Activated CD8-positive, alpha-beta memory T cell treated with anti-CD3 and anti-CD28 coated beads, Interleukin-2, amount 10 ng/mL, durations not matched to agents 7 days and 5 days (primary cell): ENCODE measurements at regions not wholly inside any gene's neighbourhood (a gene's known extent, or its start where the extent isn't known, plus 50 kb on each side); places are given as distances from the start of the nearest gene placed in this dataset.

Experiments
- ATAC-seq: fragments of 150-1000 bp; cut with Tn5 transposase; one replicate; pipeline ENCODE4 v1.10.0; 2021; ENCODE audit warnings: moderate library complexity
- CTCF ChIA-PET: fragments of 350-600 bp; sonication (Branson Sonifier 250); formaldehyde crosslinking; loops from one replicate; lab custom pipeline; 2021; ENCODE audit warnings: antibody characterized with exemption; lab: Charles Lee
- DNase-seq: peaks from one replicate; pipeline ENCODE4 v3.0.0-alpha.2; 2020
- H3K27ac Mint-ChIP-seq: one replicate; pipeline ENCODE4 v1.8.0; 2021; ENCODE audit warnings: mild to moderate bottlenecking, mixed read lengths
- H3K27me3 Mint-ChIP-seq: one replicate; pipeline ENCODE4 v1.8.0; 2021; ENCODE audit warnings: mixed read lengths
- H3K36me3 Mint-ChIP-seq: one replicate; pipeline ENCODE4 v1.8.0; 2021; ENCODE audit warnings: mild to moderate bottlenecking, mixed read lengths
- H3K4me1 Mint-ChIP-seq: one replicate; pipeline ENCODE4 v1.8.0; 2021; ENCODE audit warnings: mixed read lengths
- H3K4me3 Mint-ChIP-seq: one replicate; pipeline ENCODE4 v1.8.0; 2021; ENCODE audit warnings: mild to moderate bottlenecking, moderate library complexity, mixed read lengths
- H3K9me3 Mint-ChIP-seq: one replicate; pipeline ENCODE4 v1.8.0; 2022; ENCODE audit warnings: low read depth, mixed read lengths

GRCh38 chr3:72229952-72230351 lies 445.0 kb upstream of the PROK2 start:
- CTCF ChIA-PET = no interaction called here
- DNase-seq (no peak), ATAC-seq (no peak)
- peaks cover 10% of the 10 kb centered on the region for H3K9me3 Mint-ChIP-seq
- H3K36me3 Mint-ChIP-seq = peaks cover 7% of the 10 kb centered on the region
- no peak overlapping the region for H3K4me3 Mint-ChIP-seq
- H3K27ac Mint-ChIP-seq = no peak overlapping the region
- peaks cover 14% of the 10 kb centered on the region for H3K27me3 Mint-ChIP-seq
- H3K4me1 Mint-ChIP-seq = no peaks in the 10 kb centered on the region

- no peaks in the 10 kb centered on the region for H3K4me1 Mint-ChIP-seq
- peaks cover 17% of the 10 kb centered on the region for H3K9me3 Mint-ChIP-seq
- H3K36me3 Mint-ChIP-seq = peaks cover 8% of the 10 kb centered on the region
- H3K27me3 Mint-ChIP-seq = peaks cover 14% of the 10 kb centered on the region
- H3K27ac Mint-ChIP-seq = no peak overlapping the region
- ATAC-seq (no peak), DNase-seq (no peak)
- CTCF ChIA-PET = no interaction called here
- no peak overlapping the region for H3K4me3 Mint-ChIP-seq
These were observed 442.6 kb upstream of the PROK2 start for GRCh38 chr3:72227486-72228070.

GRCh38 chr3:72224804-72225509 lies 440.0 kb upstream of the PROK2 start:
- H3K4me1 Mint-ChIP-seq = no peaks in the 10 kb centered on the region
- H3K27ac Mint-ChIP-seq = no peak overlapping the region
- no peak for ATAC-seq
- H3K9me3 Mint-ChIP-seq = peaks cover 17% of the 10 kb centered on the region
- peaks cover 8% of the 10 kb centered on the region for H3K36me3 Mint-ChIP-seq
- CTCF ChIA-PET = no interaction called here
- no peak overlapping the region for H3K4me3 Mint-ChIP-seq
- peaks cover 11% of the 10 kb centered on the region for H3K27me3 Mint-ChIP-seq
- DNase-seq = no peak

GRCh38 chr3:72223628-72224027 lies 438.7 kb upstream of the PROK2 start:
- H3K36me3 Mint-ChIP-seq = peaks cover 8% of the 10 kb centered on the region
- no peak for ATAC-seq
- H3K9me3 Mint-ChIP-seq = peaks cover 17% of the 10 kb centered on the region
- peaks cover 8% of the 10 kb centered on the region for H3K27me3 Mint-ChIP-seq
- DNase-seq = no peak
- H3K27ac Mint-ChIP-seq = no peak overlapping the region
- no peak overlapping the region for H3K4me3 Mint-ChIP-seq
- CTCF ChIA-PET = interaction anchor here (1.0 kb wide), 1 partner anchor 12 kb away, joined by 3 read pairs; no protein-coding TSS in a partner anchor
- H3K4me1 Mint-ChIP-seq = no peaks in the 10 kb centered on the region

DNA sequence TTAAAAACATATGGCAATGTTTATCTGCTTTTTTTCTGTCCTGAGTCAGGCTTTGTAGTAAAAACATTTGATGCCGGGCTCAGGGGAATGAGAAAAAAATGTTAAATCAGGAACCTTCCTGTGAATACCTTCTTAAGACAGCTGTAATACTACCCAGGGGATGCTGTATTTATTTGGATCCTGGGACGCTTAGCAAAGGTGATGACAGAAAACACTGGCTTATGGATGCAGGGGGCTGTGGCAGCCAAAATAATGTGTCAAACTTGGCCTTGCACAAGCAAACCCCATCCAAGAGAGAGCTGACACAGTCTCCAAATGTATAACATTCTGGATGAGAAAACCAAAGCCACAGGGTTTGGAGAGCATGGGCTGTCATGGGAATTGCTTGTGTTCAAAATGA lies 438.2 kb upstream of the PROK2 start:
- Mint-ChIP-seq H3K4me1 (no peaks in the 10 kb centered on the region), H3K27me3 (peaks cover 5% of the 10 kb centered on the region), H3K4me3 (no peak overlapping the region), H3K27ac (no peak overlapping the region), H3K36me3 (peaks cover 8% of the 10 kb centered on the region), H3K9me3 (peaks cover 17% of the 10 kb centered on the region)
- no peak for ATAC-seq
- no peak for DNase-seq
- CTCF ChIA-PET = no interaction called here

DNA sequence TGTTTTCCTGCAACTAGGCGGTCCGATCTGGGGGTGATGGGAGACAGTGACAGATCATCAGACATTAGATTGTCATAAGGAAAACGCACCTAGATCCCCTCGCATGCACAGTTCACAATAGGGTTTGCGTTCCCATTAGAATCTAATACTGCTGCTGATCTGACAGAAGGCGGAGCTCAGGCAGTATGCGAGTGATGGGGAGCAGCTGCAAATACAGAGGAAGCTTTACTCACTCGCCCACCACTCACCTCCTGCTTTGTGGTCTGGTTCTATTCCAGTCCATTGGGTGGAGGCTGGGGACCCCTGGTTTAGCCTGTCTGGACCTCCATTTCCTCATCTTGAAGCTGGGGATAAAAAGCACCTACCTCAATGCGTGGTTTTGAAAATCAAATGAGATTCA lies 437.5 kb upstream of the PROK2 start:
- H3K27ac Mint-ChIP-seq = no peak overlapping the region
- H3K36me3 Mint-ChIP-seq = peaks cover 8% of the 10 kb centered on the region
- no peaks in the 10 kb centered on the region for H3K4me1 Mint-ChIP-seq
- peaks cover 17% of the 10 kb centered on the region for H3K9me3 Mint-ChIP-seq
- ATAC-seq (no peak), DNase-seq (no peak)
- no peak overlapping the region for H3K4me3 Mint-ChIP-seq
- no peaks in the 10 kb centered on the region for H3K27me3 Mint-ChIP-seq
- CTCF ChIA-PET = no interaction called here

DNA sequence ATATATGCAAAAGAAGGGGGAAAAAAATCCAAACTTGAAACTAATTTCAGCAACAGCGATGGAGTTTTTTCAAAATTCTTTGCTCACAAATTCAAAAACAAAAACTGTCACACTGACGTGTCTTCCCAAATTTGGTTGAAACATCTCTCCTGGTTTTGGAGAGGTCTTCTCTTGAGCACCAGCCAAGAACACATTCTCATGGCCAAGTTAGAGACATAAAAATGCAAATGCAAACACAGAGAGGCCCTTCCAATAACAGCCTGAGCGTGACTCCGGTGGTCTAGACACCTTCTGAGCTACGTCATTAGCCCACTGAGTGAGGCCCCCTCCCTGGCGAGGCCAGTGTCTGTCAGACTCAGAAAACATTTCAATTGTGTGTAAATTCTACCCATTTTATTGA lies 436.0 kb upstream of the PROK2 start:
- no peak overlapping the region for H3K4me3 Mint-ChIP-seq
- H3K4me1 Mint-ChIP-seq = no peaks in the 10 kb centered on the region
- H3K27me3 Mint-ChIP-seq = no peaks in the 10 kb centered on the region
- ATAC-seq (no peak), DNase-seq (no peak)
- H3K36me3 Mint-ChIP-seq = peaks cover 10% of the 10 kb centered on the region
- CTCF ChIA-PET = no interaction called here
- no peak overlapping the region for H3K27ac Mint-ChIP-seq
- peaks cover 15% of the 10 kb centered on the region for H3K9me3 Mint-ChIP-seq

DNA sequence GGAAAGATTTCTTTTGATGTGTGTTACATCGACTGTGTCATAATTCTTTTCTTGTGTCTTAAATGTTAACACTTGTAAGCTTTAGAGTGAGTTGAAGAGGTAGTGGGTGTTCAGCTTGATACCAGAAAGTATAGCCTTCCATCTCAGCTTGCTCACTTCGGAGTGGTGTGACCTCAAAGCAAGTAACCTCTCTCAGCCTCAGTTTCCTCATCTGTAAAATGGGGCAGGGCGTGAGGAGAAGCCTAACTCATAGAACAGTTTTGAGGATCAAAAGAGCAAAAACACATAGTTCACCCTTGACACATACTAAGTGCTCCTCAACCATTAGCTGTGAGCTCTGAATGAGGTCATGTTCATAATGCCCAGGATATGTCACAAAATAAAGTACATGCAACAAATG lies 434.8 kb upstream of the PROK2 start:
- H3K4me3 Mint-ChIP-seq = no peak overlapping the region
- no peak for ATAC-seq
- no peak overlapping the region for H3K27ac Mint-ChIP-seq
- no peaks in the 10 kb centered on the region for H3K27me3 Mint-ChIP-seq
- peaks cover 3% of the 10 kb centered on the region for H3K36me3 Mint-ChIP-seq
- H3K9me3 Mint-ChIP-seq = peaks cover 4% of the 10 kb centered on the region
- CTCF ChIA-PET = no interaction called here
- no peak for DNase-seq
- no peaks in the 10 kb centered on the region for H3K4me1 Mint-ChIP-seq

GRCh38 chr3:72217570-72217969 lies 432.6 kb upstream of the PROK2 start:
- H3K4me1 Mint-ChIP-seq = no peaks in the 10 kb centered on the region

DNA sequence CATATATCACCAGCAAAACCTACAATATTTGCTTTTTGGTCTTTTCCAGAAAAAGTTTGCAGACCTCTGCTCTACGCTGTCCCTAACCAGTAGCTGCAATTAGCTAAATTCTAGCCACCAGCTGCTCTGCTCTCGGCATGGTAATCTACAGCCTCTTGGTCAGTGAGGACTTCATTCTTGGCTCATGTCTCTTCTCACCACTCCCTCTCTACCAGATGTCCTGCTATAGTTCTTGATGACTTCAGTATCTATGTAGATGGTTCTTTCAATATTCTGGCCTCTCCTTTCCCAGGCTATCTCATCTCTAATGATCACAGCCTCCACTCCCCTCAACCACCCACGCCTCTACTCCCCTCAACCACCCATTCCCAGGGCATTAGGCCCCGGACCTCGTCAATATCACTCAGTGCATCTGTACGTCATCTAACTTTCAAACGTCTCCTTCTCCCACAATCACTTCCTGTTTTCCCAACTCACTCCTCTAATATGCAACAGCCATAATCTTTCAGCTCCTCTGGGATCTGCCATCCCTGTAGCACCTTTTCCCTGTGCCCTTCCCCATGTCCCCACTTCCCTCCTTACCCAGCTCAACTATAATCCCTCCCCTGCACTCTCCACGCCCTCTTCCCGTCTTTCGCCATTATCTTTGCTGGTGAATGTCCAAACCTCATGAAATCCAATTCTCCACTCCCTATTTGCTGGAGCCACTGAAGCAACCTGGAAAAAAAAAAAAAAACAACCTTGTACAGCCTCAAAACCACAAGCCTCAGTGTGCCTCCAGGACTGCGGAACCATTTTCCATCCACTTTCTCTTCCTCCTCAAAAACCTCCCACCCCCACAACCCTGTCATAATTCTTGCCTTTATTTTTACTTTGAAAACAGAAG lies 429.4 kb upstream of the PROK2 start:
- no peaks in the 10 kb centered on the region for H3K4me1 Mint-ChIP-seq
- H3K4me3 Mint-ChIP-seq = no peak overlapping the region
- H3K36me3 Mint-ChIP-seq = peaks cover 2% of the 10 kb centered on the region
- no peaks in the 10 kb centered on the region for H3K9me3 Mint-ChIP-seq
- DNase-seq (no peak), ATAC-seq (no peak)
- H3K27me3 Mint-ChIP-seq = peaks cover 6% of the 10 kb centered on the region
- no peak overlapping the region for H3K27ac Mint-ChIP-seq
- CTCF ChIA-PET = interaction anchor here (0.7 kb wide), 1 partner anchor 323 kb away, joined by 3 read pairs; no protein-coding TSS in a partner anchor

More at GRCh38 chr3:72217570-72217969, 432.6 kb upstream of the PROK2 start:
- CTCF ChIA-PET = no interaction called here
- Mint-ChIP-seq H3K4me3 (no peak overlapping the region), H3K9me3 (no peaks in the 10 kb centered on the region), H3K27ac (no peak overlapping the region), H3K27me3 (no peaks in the 10 kb centered on the region), H3K36me3 (peaks cover 2% of the 10 kb centered on the region)
- DNase-seq (no peak), ATAC-seq (no peak)

DNA sequence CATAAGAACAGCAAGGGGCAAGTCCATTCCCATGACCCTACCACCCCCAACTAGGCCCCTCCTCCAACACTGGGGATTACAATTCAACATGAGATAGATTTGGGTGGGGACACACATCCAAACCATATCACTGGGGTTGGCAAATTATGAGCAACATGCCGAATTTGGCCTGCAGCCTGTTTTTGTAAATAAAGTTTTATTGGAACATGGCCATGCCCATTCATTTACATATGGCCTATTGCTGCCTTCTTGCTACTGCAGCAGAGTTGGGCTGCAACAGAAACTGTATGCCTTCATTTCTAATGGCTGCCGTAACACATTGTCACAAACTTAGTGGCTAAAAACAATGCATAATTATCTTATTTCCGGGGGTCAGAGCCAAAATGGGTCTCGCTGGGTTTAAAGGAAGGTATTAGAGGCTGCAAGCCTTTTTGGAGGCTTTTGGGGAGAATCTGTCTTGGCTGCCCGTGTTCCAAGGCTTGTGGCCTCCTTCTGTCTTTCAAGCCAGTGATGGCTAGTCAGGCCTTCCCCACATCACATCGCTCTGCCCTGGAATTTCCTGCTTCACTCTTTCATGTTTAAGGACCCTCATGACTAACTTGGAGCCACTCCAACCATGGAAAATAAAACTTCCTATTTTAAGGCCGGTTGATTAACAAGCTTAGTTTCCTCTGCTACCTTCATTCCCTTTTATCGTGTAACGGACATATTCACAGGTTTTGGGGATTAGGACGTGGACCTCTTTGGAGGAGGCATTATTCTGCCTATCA lies 428.5 kb upstream of the PROK2 start:
- CTCF ChIA-PET = no interaction called here
- no peak overlapping the region for H3K27ac Mint-ChIP-seq
- no peak for ATAC-seq

DNA sequence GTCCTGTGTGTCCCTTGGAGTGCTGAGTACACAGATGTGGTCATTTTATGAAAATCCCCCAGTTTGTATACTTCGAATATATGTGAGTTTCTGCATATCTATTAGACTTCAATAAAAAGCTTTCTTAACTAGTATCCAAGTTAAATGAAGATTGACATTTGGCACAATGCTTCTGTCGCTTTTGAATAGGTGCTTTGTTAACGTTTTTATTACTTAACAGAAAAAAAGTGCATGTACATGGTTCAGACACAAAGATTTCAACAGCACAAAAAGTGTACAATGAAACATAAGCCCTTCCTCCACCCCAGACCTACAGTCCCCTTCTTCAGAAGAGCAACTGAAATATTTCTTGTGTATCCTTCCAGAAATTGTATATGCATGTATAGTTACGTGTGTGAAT lies 427.4 kb upstream of the PROK2 start:
- Mint-ChIP-seq H3K36me3 (peaks cover 2% of the 10 kb centered on the region), H3K4me3 (no peak overlapping the region), H3K27ac (no peak overlapping the region), H3K4me1 (no peaks in the 10 kb centered on the region), H3K27me3 (peaks cover 15% of the 10 kb centered on the region), H3K9me3 (no peaks in the 10 kb centered on the region)
- DNase-seq (no peak), ATAC-seq (no peak)
- CTCF ChIA-PET = no interaction called here

More for the DNA sequence above, 428.5 kb upstream of the PROK2 start:
- H3K36me3 Mint-ChIP-seq = peaks cover 2% of the 10 kb centered on the region
- no peaks in the 10 kb centered on the region for H3K4me1 Mint-ChIP-seq
- H3K4me3 Mint-ChIP-seq = no peak overlapping the region
- no peak for DNase-seq
- H3K27me3 Mint-ChIP-seq = peaks cover 13% of the 10 kb centered on the region
- no peaks in the 10 kb centered on the region for H3K9me3 Mint-ChIP-seq

DNA sequence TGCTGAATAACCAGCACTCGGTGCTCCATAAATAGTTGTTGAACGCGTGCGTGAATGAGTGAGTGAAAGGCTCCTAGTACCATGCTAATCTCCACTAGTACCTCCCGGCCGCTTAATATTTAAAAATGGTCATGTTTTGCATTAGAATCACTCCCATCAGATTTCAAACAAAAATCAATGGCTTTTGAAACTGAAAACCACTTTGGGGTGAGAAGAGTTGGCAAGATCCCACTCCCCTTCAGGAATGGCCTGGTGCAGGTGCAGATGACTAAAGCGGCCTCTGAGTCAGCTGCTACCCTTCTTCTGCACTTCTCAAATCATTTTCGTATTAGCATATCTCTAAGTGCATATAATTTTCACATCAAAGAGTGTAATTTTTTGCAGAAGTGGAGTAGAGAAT lies 425.3 kb upstream of the PROK2 start:
- Mint-ChIP-seq H3K9me3 (no peaks in the 10 kb centered on the region), H3K27me3 (peaks cover 25% of the 10 kb centered on the region), H3K36me3 (no peaks in the 10 kb centered on the region), H3K4me1 (no peaks in the 10 kb centered on the region), H3K27ac (no peak overlapping the region), H3K4me3 (no peak overlapping the region)
- ATAC-seq (no peak), DNase-seq (no peak)
- CTCF ChIA-PET = interaction anchor here (0.8 kb wide), 1 partner anchor 29 kb away, joined by 3 read pairs; no protein-coding TSS in a partner anchor
